ENCODE measurements at regions not wholly inside any gene's neighbourhood (a gene's known extent, or its start where the extent isn't known, plus 50 kb on each side); places are given as distances from the start of the nearest gene placed in this dataset.
A peak's percentile ranks its signal among the peaks of the same experiment; 100 is the strongest.
"Not testable (repeated sequence)": the region's sequence is repeated elsewhere in the genome, so short reads cannot be mapped to it uniquely, and the experiment has no call there.

DNA sequence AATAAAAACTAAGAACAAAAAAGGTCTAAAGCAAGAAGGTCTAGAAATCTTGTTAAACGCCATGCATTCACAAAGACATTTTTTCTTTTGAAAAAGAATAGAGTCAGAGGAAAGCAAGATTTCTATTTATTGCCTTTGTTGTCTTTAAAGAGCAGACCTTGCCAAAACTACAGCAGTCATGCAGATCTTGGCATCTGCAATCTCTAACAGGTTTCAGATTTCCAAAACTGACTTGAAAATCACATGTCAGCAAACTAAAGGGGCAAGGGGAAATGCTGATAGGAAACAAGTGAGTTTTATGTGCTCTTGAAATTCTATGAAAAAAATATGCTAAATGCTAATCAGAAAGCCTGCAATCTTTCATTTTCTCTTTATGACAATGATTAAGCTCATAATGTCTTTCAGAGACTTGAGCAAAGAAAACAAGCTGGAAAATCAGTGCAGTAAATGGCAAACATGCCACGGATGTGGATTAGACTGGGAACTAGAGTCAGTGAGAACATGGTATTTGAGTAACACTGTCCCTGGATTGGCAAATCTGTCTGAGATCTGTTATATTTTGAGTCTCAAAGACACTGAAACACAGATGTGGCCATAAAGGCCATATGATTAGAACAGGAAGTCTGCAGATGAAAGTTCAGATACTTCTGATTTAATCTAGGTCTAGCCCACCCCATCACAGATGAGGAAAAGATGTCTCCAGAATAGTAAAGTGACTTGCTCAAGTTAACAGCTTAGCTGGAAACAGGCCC, 361.4 kb upstream of the RPS23 start:
- DNase-seq = peak; percentile 3

DNA sequence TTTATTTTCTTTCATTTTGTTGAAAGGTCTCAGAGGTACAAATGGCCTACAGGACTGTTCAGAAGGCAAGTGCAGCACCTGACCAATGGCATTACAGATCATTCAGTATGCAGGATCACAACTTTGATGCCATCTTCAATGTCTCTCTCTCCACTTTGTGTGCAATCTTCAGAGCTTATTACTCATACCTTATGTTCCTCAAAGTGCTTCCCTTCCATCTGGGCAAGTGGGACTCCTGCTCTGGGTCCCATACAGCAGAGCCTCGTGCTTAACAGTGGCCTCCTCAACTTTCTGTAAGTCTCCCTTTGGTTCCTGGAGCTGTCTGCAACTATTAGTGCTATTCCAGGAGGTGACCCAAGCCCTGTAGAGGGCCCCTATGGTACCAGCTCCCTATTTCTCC, 358.4 kb upstream of the RPS23 start:
- no peak for DNase-seq

DNA sequence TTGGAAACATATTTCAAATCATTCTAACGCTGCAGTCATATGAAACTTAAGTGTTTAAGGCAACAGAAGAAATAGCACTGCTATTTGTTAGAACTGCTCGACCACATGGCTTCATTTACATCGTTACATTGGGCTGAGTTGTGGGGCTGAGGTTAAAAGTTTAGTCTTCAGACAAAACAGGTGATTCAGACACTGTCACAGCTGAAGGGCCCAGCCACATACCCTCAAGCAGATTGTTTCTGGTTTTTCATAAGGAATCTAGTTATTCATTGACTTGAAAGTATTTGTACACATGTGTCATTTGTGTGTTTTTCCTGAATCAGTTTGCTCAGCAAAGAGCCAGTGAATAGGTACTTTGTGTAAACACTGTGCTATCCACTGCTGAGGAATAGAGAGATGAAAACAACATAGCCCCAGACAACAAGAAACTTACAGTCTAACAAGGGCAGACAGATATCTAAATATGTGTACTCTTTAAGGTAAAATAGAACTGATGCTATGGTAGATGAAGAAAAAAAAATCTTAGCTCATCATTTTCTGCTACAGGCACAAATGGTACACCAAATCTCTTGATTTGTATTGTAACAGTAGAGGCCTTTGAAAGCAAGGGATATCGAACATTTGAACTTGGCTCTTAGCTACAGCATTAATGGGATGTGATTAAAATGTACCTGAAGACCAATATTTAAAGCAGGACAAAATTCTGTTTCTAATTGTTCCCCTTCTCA, 357.6 kb upstream of the RPS23 start:
- DNase-seq = peak; percentile 66

DNA sequence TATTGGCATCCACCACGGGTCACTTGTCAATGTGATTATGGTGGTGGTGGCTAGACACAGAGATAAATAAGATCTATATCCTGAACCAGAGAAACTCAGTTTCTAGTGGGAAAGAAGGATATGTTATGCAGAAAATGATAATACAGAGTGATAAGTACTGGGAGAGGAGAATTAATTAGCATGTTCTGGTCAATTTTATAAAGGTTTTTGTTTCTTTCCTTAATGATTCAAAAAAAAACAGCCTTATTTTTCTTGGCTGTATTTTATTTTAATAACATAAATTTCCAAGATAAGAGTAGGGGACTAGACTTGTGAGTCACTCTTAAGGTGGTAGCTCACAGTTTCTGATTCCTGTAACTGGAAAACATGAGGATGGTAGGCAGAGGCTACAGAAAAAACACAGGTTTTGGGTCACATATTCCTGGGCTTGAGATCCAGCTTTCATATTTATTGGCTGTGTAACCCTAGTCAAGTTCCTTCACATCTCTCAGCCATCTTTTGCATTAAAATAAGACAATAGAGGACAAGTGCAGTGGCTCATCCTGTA, 350.3 kb upstream of the RPS23 start:
- DNase-seq = no peak

DNA sequence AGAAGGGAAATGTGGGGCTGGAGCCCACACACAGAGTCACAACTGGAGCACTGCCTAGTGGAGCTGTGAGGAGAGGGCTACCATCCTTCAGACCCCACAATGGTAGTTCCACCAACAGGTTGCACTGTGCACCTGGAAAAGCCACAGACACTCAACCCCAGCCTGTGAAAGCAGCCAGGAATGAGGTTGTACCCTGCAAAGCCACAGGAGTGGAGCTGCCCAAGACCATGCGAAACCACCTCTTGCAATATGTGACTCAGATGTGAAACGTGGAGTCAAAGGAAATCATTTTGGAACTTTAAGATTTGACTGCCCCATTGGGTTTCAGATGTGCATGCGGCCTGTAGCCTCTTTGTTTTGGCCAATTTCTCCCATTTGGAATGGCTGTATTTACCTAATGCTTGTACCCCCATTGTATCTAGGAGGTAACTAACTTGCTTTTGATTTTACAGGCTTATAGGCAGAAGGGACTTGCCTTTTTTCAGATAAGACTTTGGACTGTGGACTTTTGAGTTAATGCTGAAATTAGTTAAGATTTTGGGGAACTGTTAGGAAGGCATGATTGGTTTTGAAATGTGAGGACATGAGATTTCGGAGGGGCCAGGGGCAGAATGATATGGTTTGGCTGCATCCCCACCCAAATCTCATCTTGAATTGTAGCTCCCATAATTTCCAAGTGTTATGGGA, 348.9 kb upstream of the RPS23 start:
- DNase-seq = not testable (repeated sequence)

DNA sequence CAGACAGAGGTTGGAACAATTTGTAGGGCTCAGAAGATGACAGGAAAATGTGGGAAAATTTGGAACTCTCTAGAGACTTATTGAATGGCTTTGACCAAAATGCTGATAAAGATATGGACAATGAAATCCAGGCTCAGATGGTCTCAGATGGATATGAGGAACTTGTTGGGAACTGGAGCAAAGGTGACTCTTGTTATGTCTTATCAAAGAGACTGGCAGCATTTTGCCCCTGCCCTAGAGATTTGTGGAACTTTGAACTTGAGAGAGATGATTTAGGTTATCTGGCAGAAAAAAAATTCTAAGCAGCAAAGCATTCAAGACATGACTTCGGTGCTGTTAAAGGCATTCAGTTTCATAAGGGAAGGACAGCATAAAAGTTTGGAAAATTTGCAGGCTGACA, 347.9 kb upstream of the RPS23 start:
- DNase-seq = not testable (repeated sequence)

DNA sequence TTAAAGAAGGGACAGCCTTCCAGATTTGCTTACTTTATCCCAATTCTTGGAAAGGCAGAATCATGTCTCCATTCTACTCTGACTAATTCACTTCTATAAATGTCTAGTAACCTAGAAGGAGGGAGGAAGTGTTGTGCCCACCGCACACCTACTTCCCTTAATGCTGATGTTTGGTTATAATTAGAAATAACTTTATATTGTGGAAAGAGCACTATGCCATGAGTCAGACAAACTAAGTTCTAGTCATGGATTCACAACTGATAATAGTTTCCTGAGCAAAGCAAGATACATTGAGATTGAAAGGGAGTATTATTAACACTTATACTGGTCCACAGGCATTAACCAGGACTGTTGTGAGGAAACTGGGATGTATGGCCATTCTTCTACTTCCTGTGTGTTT, 345.9 kb upstream of the RPS23 start:
- no peak for DNase-seq

DNA sequence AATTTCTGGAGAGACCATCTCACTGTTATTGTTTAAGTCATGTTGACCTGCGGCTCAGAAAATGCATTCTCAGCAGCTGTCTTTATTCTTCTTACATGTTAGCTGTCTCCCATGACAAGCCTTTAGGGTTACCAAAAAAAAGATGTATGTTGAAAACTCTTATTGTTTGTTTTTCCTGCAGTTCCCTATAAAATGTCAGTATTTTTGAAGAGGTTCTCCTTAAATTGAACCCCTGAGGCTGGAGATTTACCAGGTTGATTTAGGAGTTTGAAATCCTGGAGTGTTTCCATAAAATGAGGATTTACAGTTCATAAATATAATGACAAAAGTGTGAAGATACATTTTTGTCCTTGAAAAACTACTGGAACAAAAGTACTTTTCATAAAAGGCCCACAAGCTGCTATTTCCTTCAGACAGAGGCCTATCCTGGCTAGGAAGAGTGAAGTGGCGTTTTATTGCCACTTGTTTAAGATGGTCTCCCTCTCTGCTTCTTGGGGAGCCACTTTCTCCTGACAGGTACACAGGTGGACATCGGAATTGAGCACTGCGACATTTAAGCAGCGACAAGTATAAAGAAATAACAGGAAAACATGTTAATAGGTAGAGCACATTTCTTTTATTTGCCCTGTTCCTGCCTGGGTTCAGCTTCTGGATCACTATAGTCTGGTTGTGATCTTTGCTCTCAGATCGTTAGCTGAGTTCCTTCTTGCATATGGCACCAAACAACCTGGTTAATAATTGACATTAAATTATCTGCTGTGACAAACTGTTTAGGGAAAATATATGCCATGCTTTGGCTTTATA, 344.8 kb upstream of the RPS23 start:
- DNase-seq = no peak

DNA sequence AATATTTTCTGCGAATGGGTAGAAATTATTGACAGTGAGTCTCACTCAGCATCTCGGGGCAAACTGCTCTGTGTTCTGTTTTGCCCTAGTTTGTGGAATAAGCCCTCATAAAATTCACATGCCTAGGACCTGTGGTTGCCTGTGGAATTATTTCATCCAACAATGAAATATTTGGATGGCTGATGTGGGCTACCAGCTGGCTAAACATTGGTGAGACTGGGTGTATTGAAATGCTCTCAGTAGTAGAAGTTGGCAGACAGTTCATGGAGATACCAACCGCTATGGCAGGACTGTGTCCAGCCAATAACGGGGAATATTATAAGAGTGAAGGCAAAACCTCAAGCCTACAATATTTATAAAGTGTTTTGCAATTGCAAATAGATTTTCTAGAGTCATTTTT, 344.1 kb upstream of the RPS23 start:
- DNase-seq = no peak

DNA sequence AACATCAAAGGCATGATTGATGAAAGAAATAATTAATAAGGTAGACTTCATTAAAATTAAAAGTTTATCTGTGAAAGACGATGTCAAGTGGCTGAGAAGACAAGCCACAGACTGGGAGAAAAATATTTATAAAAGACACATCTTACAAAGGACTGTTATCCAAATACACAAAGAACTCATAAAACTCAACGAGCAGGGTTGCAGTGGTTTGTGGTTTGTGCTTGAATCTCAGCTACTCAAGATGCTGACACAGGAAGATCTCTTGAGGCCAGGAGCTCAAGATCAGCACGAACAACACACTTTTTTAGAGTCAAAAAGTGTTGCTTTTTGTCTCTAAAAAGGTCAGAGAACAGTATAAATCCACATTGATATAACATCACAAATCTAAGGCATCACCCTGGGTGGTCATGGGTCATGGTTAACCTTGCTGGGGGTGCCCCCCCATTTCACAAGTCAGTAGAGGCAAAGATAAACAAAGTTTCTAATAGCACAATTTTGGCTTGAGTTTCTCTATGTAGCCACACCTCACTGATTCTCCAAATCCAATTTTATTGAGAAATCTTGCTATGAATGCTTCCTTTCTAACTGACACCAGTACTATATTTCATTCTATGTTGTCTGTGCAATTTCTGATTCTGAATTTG, 342.9 kb upstream of the RPS23 start:
- no peak for DNase-seq

DNA sequence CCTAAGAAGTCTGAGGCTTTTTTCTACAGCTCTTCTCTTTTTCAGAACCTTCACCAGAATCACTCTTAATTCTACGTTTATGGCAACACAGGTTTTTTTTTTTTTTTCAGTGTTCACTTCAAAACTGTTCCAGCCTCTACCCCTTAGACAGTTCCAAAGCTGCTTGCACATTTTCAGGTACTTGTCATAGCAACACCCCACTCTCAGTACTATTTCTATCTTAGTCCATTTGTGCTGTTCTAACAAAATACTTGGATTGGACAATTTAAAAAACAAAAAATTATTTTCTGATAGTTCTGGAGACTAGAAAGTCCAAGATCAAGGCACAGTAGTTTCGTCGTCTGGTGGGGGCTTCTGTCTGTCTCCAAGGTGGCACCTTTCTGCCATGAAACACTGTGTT, 340.9 kb upstream of the RPS23 start:
- no peak for DNase-seq

DNA sequence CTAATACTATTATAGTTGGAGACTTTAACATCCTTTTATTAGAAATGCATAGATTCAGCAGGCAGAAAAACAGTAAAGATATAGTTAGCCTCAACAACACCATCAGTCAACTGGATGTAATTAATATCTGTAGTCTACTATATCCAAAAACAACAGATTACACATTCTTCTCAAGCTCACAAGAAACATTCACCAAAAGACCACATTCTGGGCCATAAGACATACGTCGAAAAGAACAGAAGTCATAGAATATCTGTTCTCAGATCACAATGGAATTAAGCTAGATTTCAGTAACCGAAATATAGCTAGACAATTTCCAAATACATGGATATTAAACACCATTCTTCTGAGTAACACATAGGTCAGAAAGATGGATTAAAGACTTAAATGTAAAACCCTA, 336.6 kb upstream of the RPS23 start:
- no peak for DNase-seq

DNA sequence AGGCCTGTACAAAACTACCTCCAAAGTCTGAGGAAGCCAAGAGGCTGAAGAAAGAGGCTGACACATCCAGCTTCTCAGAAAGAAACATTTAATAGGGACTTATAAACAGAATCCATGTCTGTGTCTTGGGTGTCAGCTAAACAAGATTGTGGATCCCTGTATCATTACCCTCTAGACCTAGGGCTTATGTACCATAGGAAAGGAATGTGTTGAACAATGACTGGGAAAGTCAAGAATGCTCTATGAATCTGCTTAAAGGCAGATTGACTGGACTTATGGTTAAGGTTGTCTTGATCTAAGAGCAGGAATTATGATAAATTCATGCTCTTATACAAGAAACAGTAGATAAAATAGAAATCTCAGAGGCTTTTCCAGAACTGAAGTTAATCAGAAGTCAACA, 335.7 kb upstream of the RPS23 start:
- DNase-seq = peak; percentile 37

DNA sequence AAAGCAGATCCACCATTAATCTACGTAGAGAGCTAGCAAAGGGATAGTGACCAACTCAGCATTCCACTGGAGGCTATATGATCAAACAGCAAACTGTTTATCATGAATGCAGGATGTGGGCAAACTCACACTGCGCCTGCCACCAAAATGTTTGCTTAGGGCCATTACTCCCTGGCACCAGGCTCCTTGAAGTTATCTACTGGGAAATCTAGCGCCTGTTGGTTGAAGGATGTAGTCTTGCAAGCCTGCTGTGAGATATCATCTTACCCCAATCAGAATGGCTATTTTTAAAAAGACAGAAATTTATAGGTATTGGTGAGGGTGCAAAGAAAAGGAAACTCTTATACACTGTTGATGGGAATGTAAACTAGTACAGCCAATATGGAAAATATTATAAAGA, 332.5 kb upstream of the RPS23 start:
- DNase-seq = no peak

DNA sequence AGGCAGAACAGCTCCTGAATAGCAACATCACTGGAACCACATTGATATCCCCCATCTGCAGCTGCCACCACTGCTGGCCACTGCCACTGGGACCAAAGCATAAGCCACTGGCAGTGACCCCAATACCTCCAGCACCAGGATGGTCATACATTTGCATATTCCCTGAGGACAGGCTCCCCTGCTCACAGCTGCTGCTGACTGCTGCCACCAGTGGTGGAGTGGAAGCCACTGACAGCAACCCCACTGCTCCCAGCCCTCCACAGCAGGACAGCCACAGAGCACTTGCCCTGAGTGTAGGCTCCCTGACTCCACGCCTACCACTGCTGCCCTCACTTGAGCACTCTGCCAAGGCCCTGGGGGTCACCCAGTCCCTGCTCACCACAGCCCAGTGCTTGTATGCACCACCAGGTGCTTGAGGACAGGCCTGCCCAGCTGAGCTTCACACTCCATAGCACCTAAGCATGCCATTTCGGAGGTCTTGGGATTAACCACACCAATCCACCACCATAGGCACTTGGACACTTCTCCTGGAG, 327.4 kb upstream of the RPS23 start:
- no peak for DNase-seq

DNA sequence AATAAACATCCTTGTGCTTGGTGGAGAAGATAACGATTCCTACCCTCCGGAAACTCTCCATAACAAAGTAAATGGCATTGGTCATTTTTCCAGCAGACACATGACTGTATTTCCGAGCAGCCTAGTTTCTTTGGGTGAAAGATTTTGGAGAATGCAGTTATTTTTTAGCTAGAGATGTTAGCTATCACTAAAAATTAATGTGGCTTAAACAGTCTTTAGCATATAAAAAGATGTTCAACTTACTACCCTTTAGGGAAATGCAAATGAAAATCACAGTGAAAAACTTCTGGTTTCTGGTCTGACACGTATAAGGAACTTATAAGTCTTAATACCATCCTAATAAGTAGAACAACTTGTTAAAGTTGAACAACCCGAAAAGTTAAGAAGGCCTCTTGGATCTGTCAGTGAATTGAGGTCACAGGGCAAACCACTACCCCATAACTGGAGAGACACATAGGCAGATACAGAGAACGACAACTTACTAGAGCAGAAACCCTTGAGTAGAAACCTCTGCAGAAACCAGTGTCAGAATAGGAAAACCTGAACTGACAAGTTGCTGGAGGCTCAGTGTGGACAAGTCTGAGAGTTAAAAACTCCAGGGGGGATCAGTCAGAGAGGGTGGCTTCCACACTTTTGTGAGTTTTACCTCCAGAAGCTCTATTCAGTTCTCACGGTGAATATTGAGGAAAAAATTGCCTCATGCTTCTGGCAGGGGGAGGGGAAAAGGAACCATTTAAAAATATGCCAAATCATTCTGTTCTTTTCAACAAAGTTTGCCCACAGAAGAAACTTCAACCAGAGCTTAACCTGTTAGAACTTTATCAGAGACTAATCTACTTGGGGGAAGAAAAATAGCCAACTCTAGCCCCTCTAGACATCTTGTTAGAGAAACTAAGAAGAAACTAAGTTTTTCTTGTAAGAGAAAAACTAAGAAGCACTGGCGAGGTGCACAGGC, 325.2 kb upstream of the RPS23 start:
- no peak for DNase-seq

DNA sequence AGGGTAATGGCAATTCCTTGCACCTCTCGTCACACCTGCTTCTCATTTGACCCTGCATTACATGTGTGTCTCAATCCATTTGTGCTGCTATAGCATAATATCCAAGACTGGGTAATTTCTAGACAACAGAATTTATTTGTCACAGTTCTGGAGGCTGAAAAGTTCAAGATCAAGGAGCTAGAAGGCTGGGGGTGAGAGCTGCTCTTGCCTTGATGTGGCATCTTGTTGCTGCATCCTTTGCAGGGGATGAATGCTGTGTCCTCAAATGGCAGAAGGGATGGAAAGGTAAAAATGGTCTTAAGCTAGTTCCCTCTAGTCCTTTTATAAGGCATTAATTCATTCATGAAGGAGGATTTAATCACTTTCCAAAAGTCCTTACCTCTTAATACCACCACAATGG, 323.7 kb upstream of the RPS23 start:
- no peak for DNase-seq

DNA sequence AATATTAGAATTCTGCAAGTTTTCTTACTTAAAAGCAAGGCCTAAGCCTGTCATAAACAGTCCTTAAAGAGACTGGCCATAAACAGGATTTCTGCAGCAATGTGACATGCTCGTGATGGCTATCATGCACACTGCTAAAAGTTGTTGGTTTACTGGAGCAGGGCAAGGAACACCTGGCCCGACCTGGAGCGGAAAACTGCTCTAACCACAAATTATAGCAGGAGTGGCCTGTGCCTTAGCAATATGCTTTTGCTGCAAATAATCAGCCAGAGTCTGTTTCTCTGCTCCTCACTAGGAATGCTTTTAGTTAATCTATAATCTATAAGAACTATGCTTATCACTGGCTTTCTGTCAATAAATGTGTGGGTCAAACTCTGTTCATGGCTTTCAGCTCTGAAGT, 322.9 kb upstream of the RPS23 start:
- DNase-seq = no peak

DNA sequence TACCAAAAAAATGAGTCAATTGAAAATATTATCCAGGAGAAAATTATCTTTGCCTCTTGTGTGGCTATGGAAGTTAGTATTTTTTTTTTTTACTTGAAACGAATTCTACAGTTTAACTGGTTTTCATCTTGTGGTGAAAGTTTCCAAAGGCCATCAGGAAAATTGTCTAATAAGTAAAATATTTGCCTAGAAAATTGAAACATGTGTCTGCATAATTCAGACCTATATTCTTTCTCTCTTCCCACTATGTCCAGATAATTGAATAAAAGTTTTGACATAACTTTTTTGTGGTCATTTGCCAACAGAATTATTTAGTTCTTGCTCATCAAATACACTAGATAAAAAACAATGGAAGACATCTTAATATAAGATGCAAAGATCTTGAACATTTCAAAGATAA, 321.5 kb upstream of the RPS23 start:
- peak; percentile 33 for DNase-seq

DNA sequence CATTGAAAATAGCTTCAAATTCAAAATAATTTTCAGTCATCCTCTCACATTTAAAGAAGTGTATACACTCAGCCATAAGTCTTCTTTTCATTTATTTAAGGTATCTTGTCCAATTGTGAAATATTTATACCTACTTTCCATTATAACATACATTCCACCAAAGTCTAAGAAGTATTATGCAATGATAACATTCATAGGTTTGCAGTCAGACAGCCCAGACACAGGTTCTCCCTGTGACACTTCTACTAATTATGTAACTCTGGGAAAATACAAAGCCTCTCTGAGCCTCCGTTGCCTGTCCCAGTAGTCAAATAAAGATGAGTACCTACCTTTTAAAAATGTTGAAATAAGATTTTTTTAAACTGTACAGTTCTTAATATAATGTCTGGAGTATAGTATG, 320.9 kb upstream of the RPS23 start:
- DNase-seq = no peak

DNA sequence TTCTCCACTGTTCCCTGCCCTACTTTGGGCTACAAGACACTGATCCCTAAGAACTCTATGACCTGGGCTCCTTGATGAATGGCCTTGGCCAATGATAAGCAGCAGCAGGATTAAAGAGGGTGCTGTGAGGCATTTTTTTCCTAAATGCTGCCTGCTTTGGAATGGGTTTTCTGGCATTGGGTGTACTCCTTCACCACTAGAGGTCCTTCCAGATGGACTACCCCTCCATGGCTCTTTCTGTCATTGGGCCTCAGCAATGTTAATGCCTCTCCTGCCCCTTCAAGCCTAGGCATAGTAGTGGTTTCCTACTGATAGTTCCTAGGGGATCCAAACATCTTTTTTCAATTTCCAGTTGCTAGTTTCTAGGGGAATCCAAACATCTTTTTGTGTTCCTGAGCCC, 319.3 kb upstream of the RPS23 start:
- DNase-seq = no peak
